Panc1 (cell line): ENCODE measurements at regions not wholly inside any gene's neighbourhood (a gene's known extent, or its start where the extent isn't known, plus 50 kb on each side); places are given as distances from the start of the nearest gene placed in this dataset.

Source experiments
- POLR2AphosphoS5 ChIP-seq: IDR thresholded peaks from 2 replicates; pipeline ENCODE4 v1.6.1; 2012; ENCODE audit warnings: mild to moderate bottlenecking, low read depth, low read length, moderate library complexity
- TF ChIP-seq, protein P1 (sequence below): fragments of 450-650 bp; IDR thresholded peaks from 2 replicates; pipeline ENCODE4 v1.5.1; 2017; ENCODE audit warnings: mild to moderate bottlenecking
- TF ChIP-seq, protein P2 (sequence below), 2 experiments: IDR thresholded peaks; 2 replicates each; pipeline ENCODE4 v1.6.1; 2011 to 2012; ENCODE audit warnings: low read depth in 2 of 2, control low read depth in 1 of 2, low read length in 1 of 2, mild to moderate bottlenecking in 1 of 2, moderate library complexity in 1 of 2; ENCODE audit not compliant: insufficient read depth in 1 of 2

DNA sequence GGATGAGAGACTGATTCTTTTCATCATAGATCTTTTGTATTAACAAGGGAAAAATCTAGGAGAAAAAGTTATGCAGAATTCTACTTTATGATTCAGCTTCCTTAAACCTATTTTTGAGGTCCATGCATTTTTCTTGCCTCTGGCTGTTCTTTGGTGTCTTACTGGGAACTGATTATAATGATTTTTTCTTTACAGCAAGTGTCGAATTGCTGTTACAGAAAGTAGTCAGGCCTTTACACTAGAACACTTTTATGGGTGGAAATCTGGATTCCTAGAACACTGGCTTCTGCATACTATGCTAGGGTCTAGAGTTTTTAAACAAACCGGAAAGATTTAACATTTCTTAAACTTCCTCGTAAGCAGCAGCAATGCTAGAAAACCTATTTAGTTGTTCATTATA, 302.6 kb downstream of the NUP35 start:
- TF ChIP-seq, protein P1, sequence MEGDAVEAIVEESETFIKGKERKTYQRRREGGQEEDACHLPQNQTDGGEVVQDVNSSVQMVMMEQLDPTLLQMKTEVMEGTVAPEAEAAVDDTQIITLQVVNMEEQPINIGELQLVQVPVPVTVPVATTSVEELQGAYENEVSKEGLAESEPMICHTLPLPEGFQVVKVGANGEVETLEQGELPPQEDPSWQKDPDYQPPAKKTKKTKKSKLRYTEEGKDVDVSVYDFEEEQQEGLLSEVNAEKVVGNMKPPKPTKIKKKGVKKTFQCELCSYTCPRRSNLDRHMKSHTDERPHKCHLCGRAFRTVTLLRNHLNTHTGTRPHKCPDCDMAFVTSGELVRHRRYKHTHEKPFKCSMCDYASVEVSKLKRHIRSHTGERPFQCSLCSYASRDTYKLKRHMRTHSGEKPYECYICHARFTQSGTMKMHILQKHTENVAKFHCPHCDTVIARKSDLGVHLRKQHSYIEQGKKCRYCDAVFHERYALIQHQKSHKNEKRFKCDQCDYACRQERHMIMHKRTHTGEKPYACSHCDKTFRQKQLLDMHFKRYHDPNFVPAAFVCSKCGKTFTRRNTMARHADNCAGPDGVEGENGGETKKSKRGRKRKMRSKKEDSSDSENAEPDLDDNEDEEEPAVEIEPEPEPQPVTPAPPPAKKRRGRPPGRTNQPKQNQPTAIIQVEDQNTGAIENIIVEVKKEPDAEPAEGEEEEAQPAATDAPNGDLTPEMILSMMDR, result no peak
- no peak for TF ChIP-seq POLR2AphosphoS5
- TF ChIP-seq, protein P2, sequence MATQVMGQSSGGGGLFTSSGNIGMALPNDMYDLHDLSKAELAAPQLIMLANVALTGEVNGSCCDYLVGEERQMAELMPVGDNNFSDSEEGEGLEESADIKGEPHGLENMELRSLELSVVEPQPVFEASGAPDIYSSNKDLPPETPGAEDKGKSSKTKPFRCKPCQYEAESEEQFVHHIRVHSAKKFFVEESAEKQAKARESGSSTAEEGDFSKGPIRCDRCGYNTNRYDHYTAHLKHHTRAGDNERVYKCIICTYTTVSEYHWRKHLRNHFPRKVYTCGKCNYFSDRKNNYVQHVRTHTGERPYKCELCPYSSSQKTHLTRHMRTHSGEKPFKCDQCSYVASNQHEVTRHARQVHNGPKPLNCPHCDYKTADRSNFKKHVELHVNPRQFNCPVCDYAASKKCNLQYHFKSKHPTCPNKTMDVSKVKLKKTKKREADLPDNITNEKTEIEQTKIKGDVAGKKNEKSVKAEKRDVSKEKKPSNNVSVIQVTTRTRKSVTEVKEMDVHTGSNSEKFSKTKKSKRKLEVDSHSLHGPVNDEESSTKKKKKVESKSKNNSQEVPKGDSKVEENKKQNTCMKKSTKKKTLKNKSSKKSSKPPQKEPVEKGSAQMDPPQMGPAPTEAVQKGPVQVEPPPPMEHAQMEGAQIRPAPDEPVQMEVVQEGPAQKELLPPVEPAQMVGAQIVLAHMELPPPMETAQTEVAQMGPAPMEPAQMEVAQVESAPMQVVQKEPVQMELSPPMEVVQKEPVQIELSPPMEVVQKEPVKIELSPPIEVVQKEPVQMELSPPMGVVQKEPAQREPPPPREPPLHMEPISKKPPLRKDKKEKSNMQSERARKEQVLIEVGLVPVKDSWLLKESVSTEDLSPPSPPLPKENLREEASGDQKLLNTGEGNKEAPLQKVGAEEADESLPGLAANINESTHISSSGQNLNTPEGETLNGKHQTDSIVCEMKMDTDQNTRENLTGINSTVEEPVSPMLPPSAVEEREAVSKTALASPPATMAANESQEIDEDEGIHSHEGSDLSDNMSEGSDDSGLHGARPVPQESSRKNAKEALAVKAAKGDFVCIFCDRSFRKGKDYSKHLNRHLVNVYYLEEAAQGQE (IDR thresholded peaks at IDR 0.05; ENCODE audit: insufficient read depth in 1 of 2, low read depth in 2 of 2, low read length in 1 of 2), result no peak
